Mesendoderm (in vitro differentiated cells): ENCODE measurements at regions not wholly inside any gene's neighbourhood (a gene's known extent, or its start where the extent isn't known, plus 50 kb on each side); places are given as distances from the start of the nearest gene placed in this dataset.
"Not testable (repeated sequence)": the region's sequence is repeated elsewhere in the genome, so short reads cannot be mapped to it uniquely, and the experiment has no call there.

Experiments
- DNase-seq: peaks from one replicate; pipeline ENCODE4 v3.0.0; 2013
- H2AK5ac ChIP-seq: 2 replicates; pipeline ENCODE4 v1.6.1; 2013; ENCODE audit warnings: low read length, inconsistent platforms
- H2BK120ac ChIP-seq: 2 replicates; pipeline ENCODE4 v1.6.1; 2013; ENCODE audit warnings: low read depth, mild to moderate bottlenecking, low read length, moderate library complexity, mixed read lengths
- H2BK15ac ChIP-seq: replicated peaks from 2 replicates; pipeline ENCODE4 v1.6.1; 2013; ENCODE audit warnings: low read depth, mild to moderate bottlenecking, moderate library complexity
- H2BK5ac ChIP-seq: 2 replicates; pipeline ENCODE4 v1.6.1; 2013; ENCODE audit warnings: low read length, inconsistent platforms
- H3K18ac ChIP-seq: 2 replicates; pipeline ENCODE4 v1.6.1; 2013; ENCODE audit warnings: mild to moderate bottlenecking, low read length, mixed read lengths
- H3K23ac ChIP-seq: one replicate; pipeline ENCODE4 v1.6.1; 2013; ENCODE audit warnings: low read length
- H3K27ac ChIP-seq: 2 replicates; pipeline ENCODE4 v1.5.1; 2013; ENCODE audit warnings: low read depth, mild to moderate bottlenecking, inconsistent platforms, low read length, moderate library complexity
- H3K27me3 ChIP-seq: 2 replicates; pipeline ENCODE4 v1.6.1; 2013; ENCODE audit warnings: low read length, control low read depth, mild to moderate bottlenecking, inconsistent platforms; ENCODE audit not compliant: insufficient read depth, poor library complexity
- H3K36me3 ChIP-seq: 2 replicates; pipeline ENCODE4 v1.6.1; 2013; ENCODE audit warnings: low read length, inconsistent platforms; ENCODE audit not compliant: control insufficient read depth, insufficient read depth
- H3K4ac ChIP-seq: one replicate; pipeline ENCODE4 v1.6.1; 2013; ENCODE audit warnings: low read depth, mild to moderate bottlenecking, low read length, moderate library complexity
- H3K4me1 ChIP-seq: 2 replicates; pipeline ENCODE4 v1.6.1; 2013; ENCODE audit warnings: low read depth, low read length, inconsistent platforms; ENCODE audit not compliant: control insufficient read depth
- H3K4me2 ChIP-seq: 2 replicates; pipeline ENCODE4 v1.6.1; 2013; ENCODE audit warnings: low read length
- H3K4me3 ChIP-seq: 2 replicates; pipeline ENCODE4 v1.5.1; 2013; ENCODE audit warnings: mild to moderate bottlenecking, low read length
- H3K56ac ChIP-seq: one replicate; pipeline ENCODE4 v1.6.1; 2013; ENCODE audit warnings: low read length
- H3K79me1 ChIP-seq: 2 replicates; pipeline ENCODE4 v1.6.1; 2013; ENCODE audit warnings: low read length, inconsistent platforms
- H3K79me2 ChIP-seq: 2 replicates; pipeline ENCODE4 v1.6.1; 2013; ENCODE audit warnings: mild to moderate bottlenecking, low read length; ENCODE audit not compliant: control insufficient read depth, insufficient read depth
- H3K9ac ChIP-seq: 2 replicates; pipeline ENCODE4 v1.6.1; 2013; ENCODE audit warnings: low read length, inconsistent platforms
- H4K5ac ChIP-seq: one replicate; pipeline ENCODE4 v1.6.1; 2013; ENCODE audit warnings: low read length
- H4K8ac ChIP-seq: one replicate; pipeline ENCODE4 v1.6.1; 2013; ENCODE audit warnings: low read depth, mild to moderate bottlenecking, control low read depth, low read length, moderate library complexity
- WGBS: extraction: QIAGEN DNeasy Blood & Tissue Kit; methylation state at CpG from one replicate; pipeline ENCODE4 v1.1.7; 2013; ENCODE audit warnings: low lambda C conversion rate, missing lambda C conversion rate; ENCODE audit not compliant: insufficient coverage; ENCODE audit errors: extremely low coverage; 5-methylcytosine and 5-hydroxymethylcytosine counted together

- H3K36me3 ChIP-seq, result no peaks in the 10 kb centered on the region
- no peak overlapping the region for H2BK15ac ChIP-seq
- H4K8ac ChIP-seq, result no peak overlapping the region
- H3K27me3 ChIP-seq, result no peaks in the 10 kb centered on the region
- H3K4me2 ChIP-seq, result no peak overlapping the region
- H3K4ac ChIP-seq, result no peak overlapping the region
- H3K18ac ChIP-seq, result peak overlapping the region; percentile 6
- no peak overlapping the region for H2BK5ac ChIP-seq
- H3K23ac ChIP-seq, result no peak overlapping the region
- H2BK120ac ChIP-seq, result peak overlapping the region; percentile 36
- H3K56ac ChIP-seq, result no peak overlapping the region
- WGBS, result no CpG with 5 or more reads among the region's 1 CpG
- H3K4me1 ChIP-seq, result peaks cover 1% of the 10 kb centered on the region
- no peak overlapping the region for H4K5ac ChIP-seq
- DNase-seq, result no peak
- no peaks in the 10 kb centered on the region for H3K79me1 ChIP-seq
- no peaks in the 10 kb centered on the region for H3K79me2 ChIP-seq
- no peak overlapping the region for H3K4me3 ChIP-seq
- H3K27ac ChIP-seq, result no peak overlapping the region
- no peak overlapping the region for H3K9ac ChIP-seq
- no peak overlapping the region for H2AK5ac ChIP-seq
Observed at GRCh38 chr6:126886106-126886505, 232.4 kb upstream of the RSPO3 start.

- no peak overlapping the region for H3K9ac ChIP-seq
- H3K23ac ChIP-seq, result no peak overlapping the region
- no peak overlapping the region for H4K8ac ChIP-seq
- peak overlapping the region; percentile 92 for H2AK5ac ChIP-seq
- DNase-seq, result peak; percentile 89
- no peaks in the 10 kb centered on the region for H3K27me3 ChIP-seq
- no peaks in the 10 kb centered on the region for H3K79me1 ChIP-seq
- WGBS, result no CpG with 5 or more reads among the region's 5 CpGs
- H3K36me3 ChIP-seq, result no peaks in the 10 kb centered on the region
- H3K4me3 ChIP-seq, result no peak overlapping the region
- peaks cover 1% of the 10 kb centered on the region for H3K4me1 ChIP-seq
- H3K4me2 ChIP-seq, result no peak overlapping the region
- peak overlapping the region; percentile 8 for H4K5ac ChIP-seq
- no peak overlapping the region for H2BK15ac ChIP-seq
- H2BK5ac ChIP-seq, result peak overlapping the region; percentile 77
- H3K18ac ChIP-seq, result no peak overlapping the region
- no peak overlapping the region for H3K56ac ChIP-seq
- H3K79me2 ChIP-seq, result no peaks in the 10 kb centered on the region
- H3K4ac ChIP-seq, result no peak overlapping the region
- no peak overlapping the region for H3K27ac ChIP-seq
- H2BK120ac ChIP-seq, result no peak overlapping the region
Observed at GRCh38 chr6:126888727-126889725, 229.4 kb upstream of the RSPO3 start.

- Histone ChIP-seq H2BK120ac (no peak overlapping the region), H3K27me3 (no peaks in the 10 kb centered on the region), H3K36me3 (no peaks in the 10 kb centered on the region), H2AK5ac (no peak overlapping the region), H3K56ac (no peak overlapping the region), H2BK15ac (no peak overlapping the region), H3K79me1 (no peaks in the 10 kb centered on the region), H3K4ac (no peak overlapping the region), H3K9ac (no peak overlapping the region), H3K79me2 (no peaks in the 10 kb centered on the region), H3K23ac (no peak overlapping the region), H3K27ac (no peak overlapping the region), H2BK5ac (peak overlapping the region; percentile 27), H3K4me1 (peaks cover 1% of the 10 kb centered on the region), H3K4me2 (no peak overlapping the region), H4K8ac (no peak overlapping the region), H3K4me3 (no peak overlapping the region), H3K18ac (no peak overlapping the region), H4K5ac (no peak overlapping the region)
- no CpG with 5 or more reads among the region's 2 CpGs for WGBS
- DNase-seq, result no peak
Observed at GRCh38 chr6:126890055-126890454, 228.4 kb upstream of the RSPO3 start.

- no peak for DNase-seq
- Histone ChIP-seq H4K8ac (no peak overlapping the region), H4K5ac (no peak overlapping the region), H2BK15ac (no peak overlapping the region), H3K23ac (no peak overlapping the region), H3K4me1 (no peaks in the 10 kb centered on the region), H3K4me3 (no peak overlapping the region), H3K36me3 (no peaks in the 10 kb centered on the region), H3K56ac (no peak overlapping the region), H3K79me2 (no peaks in the 10 kb centered on the region), H3K4ac (no peak overlapping the region), H3K27me3 (no peaks in the 10 kb centered on the region), H3K4me2 (no peak overlapping the region), H2AK5ac (no peak overlapping the region), H3K9ac (no peak overlapping the region), H2BK120ac (no peak overlapping the region), H3K18ac (no peak overlapping the region), H3K27ac (no peak overlapping the region), H3K79me1 (no peaks in the 10 kb centered on the region), H2BK5ac (no peak overlapping the region)
- WGBS, result no CpG with 5 or more reads among the region's 1 CpG
Observed at GRCh38 chr6:126891158-126891557, 227.3 kb upstream of the RSPO3 start.

- not testable (repeated sequence) for H3K4me3 ChIP-seq, H3K27ac ChIP-seq, H4K5ac ChIP-seq, H3K79me1 ChIP-seq, H3K9ac ChIP-seq, H3K4me2 ChIP-seq, H3K27me3 ChIP-seq, H4K8ac ChIP-seq, H2BK15ac ChIP-seq, DNase-seq, H2BK5ac ChIP-seq, H2AK5ac ChIP-seq, H3K4ac ChIP-seq, H3K79me2 ChIP-seq, H2BK120ac ChIP-seq, H3K23ac ChIP-seq, H3K4me1 ChIP-seq, H3K56ac ChIP-seq, H3K18ac ChIP-seq, H3K36me3 ChIP-seq
- no CpG with 5 or more reads among the region's 5 CpGs for WGBS
Observed at GRCh38 chr6:126892869-126893268, 225.6 kb upstream of the RSPO3 start.
